ENCODE measurements at regions not wholly inside any gene's neighbourhood (a gene's known extent, or its start where the extent isn't known, plus 50 kb on each side); places are given as distances from the start of the nearest gene placed in this dataset.

GRCh38 chr6:145055567-145055966, 679.8 kb downstream of the EPM2A start:
- no peak for TF ChIP-seq CTCF (IDR thresholded peaks at IDR 0.05)
- TF ChIP-seq ZFX (IDR thresholded peaks at IDR 0.05; ENCODE audit: borderline replicate concordance): no peak
- H3K27ac ChIP-seq: no peak overlapping the region

DNA sequence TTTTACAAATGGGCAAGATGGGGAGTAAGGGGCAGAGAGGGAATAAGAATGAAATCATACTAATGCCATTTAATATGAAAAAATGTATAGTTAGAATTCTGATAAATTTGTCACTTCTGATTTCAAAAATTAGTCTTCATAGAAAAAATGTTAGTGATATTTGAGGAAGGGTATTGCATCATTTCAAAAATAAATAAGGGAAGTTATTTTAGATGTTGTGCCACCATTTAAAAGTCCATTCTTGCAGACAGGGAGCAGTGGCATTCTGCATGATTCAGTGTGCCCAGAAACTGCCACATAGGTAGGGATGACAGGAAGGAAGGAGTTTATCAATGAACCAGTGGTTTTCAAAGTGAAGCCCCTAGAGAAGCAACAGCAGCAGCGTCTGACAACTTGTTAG, 674.6 kb downstream of the EPM2A start:
- H3K27ac ChIP-seq: no peak overlapping the region
- TF ChIP-seq CTCF (IDR thresholded peaks at IDR 0.05): no peak
- TF ChIP-seq ZFX (IDR thresholded peaks at IDR 0.05; ENCODE audit: borderline replicate concordance): no peak

- no peak overlapping the region for H3K27ac ChIP-seq
- TF ChIP-seq ZFX (IDR thresholded peaks at IDR 0.05; ENCODE audit: borderline replicate concordance): no peak
- TF ChIP-seq CTCF (IDR thresholded peaks at IDR 0.05): no peak
Observed at GRCh38 chr6:145063091-145063490, 672.2 kb downstream of the EPM2A start.

- TF ChIP-seq ZFX (IDR thresholded peaks at IDR 0.05; ENCODE audit: borderline replicate concordance): no peak
- no peak for TF ChIP-seq CTCF (IDR thresholded peaks at IDR 0.05)
- no peak overlapping the region for H3K27ac ChIP-seq
Observed at GRCh38 chr6:145067430-145067829, 667.9 kb downstream of the EPM2A start.

GRCh38 chr6:145068577-145068976, 666.7 kb downstream of the EPM2A start:
- TF ChIP-seq ZFX (IDR thresholded peaks at IDR 0.05; ENCODE audit: borderline replicate concordance) (no peak), CTCF (IDR thresholded peaks at IDR 0.05) (no peak)
- H3K27ac ChIP-seq: no peak overlapping the region

- no peak overlapping the region for H3K27ac ChIP-seq
- TF ChIP-seq CTCF (IDR thresholded peaks at IDR 0.05) (no peak), ZFX (IDR thresholded peaks at IDR 0.05; ENCODE audit: borderline replicate concordance) (no peak)
Observed at GRCh38 chr6:145069966-145070365, 665.4 kb downstream of the EPM2A start.

GRCh38 chr6:145070791-145071190, 664.5 kb downstream of the EPM2A start:
- H3K27ac ChIP-seq: no peak overlapping the region
- no peak for TF ChIP-seq ZFX (IDR thresholded peaks at IDR 0.05; ENCODE audit: borderline replicate concordance)
- TF ChIP-seq CTCF (IDR thresholded peaks at IDR 0.05): no peak

All from 22Rv1 (cell line).